ENCODE measurements at regions not wholly inside any gene's neighbourhood (a gene's known extent, or its start where the extent isn't known, plus 50 kb on each side); places are given as distances from the start of the nearest gene placed in this dataset.

DNA sequence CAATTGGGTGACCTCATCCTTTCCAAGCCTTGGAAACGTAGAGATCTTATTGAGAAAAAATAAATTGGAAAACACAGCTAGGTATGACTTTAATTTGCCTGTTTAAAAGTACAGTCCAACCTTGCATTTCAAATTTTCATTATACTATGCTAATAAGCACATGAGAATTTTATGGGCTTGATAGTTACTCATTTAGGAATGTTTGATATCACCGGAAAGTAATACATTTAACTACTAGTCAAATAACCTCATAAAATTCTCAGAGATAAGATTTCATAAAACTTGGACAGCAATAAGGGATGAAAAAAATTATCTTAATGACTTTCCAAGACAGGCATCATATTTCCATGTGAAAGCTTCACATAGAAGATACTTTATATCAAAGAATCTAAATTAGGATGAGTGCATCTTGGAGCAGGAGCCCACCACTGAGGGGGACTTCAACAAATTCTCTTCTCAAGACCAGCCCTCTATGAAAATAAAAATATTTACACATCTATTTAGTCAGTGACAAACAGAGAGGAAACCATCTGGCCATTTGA lies 236.3 kb downstream of the EPHA7 start:
- TF ChIP-seq TAF1 (IDR thresholded peaks at IDR 0.05; ENCODE audit: low read depth, low read length) (no peak), POLR2AphosphoS5 (IDR thresholded peaks at IDR 0.05; ENCODE audit: low read depth, low read length) (no peak), MAFK (IDR thresholded peaks at IDR 0.05; ENCODE audit: low read depth, low read length) (no peak), RFX5 (IDR thresholded peaks at IDR 0.05; ENCODE audit: borderline replicate concordance, low read depth, low read length) (no peak), FOSL1 (IDR thresholded peaks at IDR 0.05; ENCODE audit: insufficient read depth, low read depth, low read length) (no peak), SRF (IDR thresholded peaks at IDR 0.05; ENCODE audit: low read depth, low read length) (no peak), GABPA (IDR thresholded peaks at IDR 0.05; ENCODE audit: borderline replicate concordance, insufficient read depth, low read length) (no peak), HDAC6 (IDR thresholded peaks at IDR 0.05; ENCODE audit: low read depth, low read length) (no peak), KDM5A (IDR thresholded peaks at IDR 0.05; ENCODE audit: low read length) (no peak)
- TF ChIP-seq, protein P1, sequence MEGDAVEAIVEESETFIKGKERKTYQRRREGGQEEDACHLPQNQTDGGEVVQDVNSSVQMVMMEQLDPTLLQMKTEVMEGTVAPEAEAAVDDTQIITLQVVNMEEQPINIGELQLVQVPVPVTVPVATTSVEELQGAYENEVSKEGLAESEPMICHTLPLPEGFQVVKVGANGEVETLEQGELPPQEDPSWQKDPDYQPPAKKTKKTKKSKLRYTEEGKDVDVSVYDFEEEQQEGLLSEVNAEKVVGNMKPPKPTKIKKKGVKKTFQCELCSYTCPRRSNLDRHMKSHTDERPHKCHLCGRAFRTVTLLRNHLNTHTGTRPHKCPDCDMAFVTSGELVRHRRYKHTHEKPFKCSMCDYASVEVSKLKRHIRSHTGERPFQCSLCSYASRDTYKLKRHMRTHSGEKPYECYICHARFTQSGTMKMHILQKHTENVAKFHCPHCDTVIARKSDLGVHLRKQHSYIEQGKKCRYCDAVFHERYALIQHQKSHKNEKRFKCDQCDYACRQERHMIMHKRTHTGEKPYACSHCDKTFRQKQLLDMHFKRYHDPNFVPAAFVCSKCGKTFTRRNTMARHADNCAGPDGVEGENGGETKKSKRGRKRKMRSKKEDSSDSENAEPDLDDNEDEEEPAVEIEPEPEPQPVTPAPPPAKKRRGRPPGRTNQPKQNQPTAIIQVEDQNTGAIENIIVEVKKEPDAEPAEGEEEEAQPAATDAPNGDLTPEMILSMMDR (IDR thresholded peaks at IDR 0.05; ENCODE audit: control extremely low read depth in 1 of 3, insufficient read depth in 1 of 3, low read depth in 1 of 3, low read length in 3 of 3): no peak
- TF ChIP-seq, protein P2, sequence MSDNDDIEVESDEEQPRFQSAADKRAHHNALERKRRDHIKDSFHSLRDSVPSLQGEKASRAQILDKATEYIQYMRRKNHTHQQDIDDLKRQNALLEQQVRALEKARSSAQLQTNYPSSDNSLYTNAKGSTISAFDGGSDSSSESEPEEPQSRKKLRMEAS (IDR thresholded peaks at IDR 0.05): no peak

All from H1 (cell line).